D721Med (cell line): ENCODE measurements at regions not wholly inside any gene's neighbourhood (a gene's known extent, or its start where the extent isn't known, plus 50 kb on each side); places are given as distances from the start of the nearest gene placed in this dataset.

Experiments
- DNase-seq: peaks from one replicate; pipeline ENCODE4 v3.0.0; 2011; ENCODE audit warnings: low spot score; ENCODE audit not compliant: insufficient read length
- FAIRE-seq: peaks from 2 replicates; lab custom pipeline; 2011; peaks lifted over from hg19 to GRCh38; lab: Jason Lieb, UNC
- TF ChIP-seq, protein P1 (sequence below): IDR thresholded peaks from 2 replicates; pipeline ENCODE4 v1.5.1; 2012; ENCODE audit warnings: mild to moderate bottlenecking, control low read depth; ENCODE audit not compliant: insufficient read depth; ENCODE audit errors: missing control alignments

DNA sequence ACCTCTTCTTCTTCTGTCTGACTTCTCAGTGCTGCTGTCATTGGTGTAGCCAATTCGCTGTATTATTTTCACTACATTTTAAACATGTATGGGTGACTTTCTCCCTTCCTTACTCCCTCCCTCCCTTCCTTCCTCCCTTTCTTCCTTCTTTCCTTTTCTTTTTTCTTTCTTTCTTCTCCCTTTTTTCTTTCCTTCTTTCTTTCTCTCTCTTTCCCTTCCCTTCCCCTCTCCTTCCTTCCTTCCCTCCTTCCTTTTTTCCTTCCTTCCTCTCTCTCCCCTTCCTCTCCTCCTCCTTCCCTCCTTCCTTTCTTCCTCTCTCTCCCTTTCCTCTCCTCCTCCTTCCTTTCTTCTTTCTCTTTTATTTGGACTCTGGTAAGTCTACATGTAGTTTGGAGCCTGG is 240.8 kb downstream of the GATA3 start:
- TF ChIP-seq, protein P1, sequence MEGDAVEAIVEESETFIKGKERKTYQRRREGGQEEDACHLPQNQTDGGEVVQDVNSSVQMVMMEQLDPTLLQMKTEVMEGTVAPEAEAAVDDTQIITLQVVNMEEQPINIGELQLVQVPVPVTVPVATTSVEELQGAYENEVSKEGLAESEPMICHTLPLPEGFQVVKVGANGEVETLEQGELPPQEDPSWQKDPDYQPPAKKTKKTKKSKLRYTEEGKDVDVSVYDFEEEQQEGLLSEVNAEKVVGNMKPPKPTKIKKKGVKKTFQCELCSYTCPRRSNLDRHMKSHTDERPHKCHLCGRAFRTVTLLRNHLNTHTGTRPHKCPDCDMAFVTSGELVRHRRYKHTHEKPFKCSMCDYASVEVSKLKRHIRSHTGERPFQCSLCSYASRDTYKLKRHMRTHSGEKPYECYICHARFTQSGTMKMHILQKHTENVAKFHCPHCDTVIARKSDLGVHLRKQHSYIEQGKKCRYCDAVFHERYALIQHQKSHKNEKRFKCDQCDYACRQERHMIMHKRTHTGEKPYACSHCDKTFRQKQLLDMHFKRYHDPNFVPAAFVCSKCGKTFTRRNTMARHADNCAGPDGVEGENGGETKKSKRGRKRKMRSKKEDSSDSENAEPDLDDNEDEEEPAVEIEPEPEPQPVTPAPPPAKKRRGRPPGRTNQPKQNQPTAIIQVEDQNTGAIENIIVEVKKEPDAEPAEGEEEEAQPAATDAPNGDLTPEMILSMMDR, result no peak
- no peak for FAIRE-seq
- no peak for DNase-seq

DNA sequence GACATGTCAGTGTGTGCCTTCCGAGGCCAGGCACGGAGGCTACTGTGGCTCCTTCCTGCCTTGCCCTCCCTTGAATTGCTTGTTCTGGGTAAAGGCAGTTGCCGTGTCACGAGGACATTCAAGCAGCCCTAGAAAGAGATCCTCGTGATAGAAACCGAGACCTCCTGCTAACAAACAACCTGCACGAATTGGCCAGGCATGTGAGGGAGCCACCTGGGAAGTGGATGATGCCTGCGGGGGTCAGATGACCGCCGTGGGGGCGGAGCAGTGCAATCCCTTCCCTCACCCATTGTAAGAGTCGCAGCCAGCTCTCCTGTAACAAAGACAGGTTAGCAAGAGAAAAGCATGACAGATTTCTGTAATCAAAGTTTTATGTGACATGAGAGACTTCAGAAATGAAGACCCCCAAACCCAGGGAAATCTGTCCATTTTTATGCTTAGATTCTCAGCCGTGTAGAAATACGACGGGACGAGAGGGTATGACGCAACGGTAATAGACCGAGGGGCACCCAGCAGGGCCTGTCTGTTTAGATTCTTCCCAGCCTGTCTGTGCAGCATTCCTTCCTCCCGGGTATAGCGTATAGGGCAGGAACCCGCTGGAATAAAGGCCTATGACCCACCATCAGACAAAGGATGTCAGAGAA is 241.7 kb downstream of the GATA3 start:
- DNase-seq, result no peak
- FAIRE-seq, result no peak
- TF ChIP-seq, protein P1, result no peak

DNA sequence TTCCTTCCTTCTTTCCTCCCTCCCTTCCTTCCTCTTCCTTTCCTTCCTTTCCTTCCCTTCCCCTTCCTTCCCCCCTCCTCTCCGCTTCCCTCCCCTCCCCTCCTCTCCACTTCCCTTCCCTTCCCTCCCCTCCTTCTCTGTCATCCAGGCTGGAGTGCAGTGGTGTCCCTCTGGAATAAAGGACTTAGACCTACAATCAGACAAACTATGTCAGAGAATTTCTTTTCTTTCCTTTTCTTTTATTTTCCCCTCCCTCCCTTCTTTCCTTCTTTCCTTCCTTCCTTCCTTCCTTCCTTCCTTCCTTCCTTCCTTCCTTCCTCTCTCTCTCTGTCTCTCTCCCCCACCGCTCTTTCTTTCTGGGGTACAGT is 242.2 kb downstream of the GATA3 start:
- DNase-seq (no peak), FAIRE-seq (no peak)
- TF ChIP-seq, protein P1, result no peak

DNA sequence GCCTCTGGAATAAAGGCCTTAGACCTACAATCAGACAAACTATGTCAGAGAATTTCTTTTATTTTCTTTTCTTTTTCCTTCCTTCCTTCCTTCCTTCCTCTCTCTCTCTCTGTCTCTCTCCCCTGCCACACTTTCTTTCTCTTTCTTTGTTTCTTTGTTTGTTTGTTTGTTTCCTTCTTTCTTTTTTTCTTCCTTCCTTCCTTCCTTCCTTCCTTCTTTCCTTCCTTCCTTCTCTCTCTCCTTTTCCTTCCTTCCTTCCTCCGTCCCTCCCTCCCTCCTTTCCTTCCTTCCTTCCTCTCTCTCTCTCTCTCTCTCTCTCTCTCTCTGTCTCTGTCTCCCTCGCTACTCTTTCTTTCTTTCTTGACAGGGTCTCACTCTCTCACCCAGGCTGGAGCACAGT is 242.6 kb downstream of the GATA3 start:
- no peak for DNase-seq
- TF ChIP-seq, protein P1, result no peak

DNA sequence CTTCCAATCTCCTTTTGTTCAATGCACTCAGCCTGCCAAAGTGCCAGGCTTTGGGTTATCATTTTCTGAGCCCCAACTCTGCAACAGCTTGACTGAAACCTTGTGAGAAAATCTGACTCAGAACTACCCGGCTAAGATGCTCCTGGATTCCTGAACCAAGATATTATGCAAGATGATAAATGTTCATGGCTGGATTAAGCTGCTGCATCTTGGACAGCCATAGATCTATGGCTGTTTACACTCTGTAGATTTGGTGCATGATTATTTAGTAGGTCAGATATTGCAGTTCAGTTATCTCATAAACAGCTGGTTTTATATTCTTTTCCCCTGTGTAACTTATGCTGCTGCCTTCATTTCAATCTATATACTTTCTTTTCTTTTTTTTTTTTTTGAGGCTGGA is 243.5 kb downstream of the GATA3 start:
- no peak for DNase-seq
- TF ChIP-seq, protein P1, result no peak
- no peak for FAIRE-seq

More for the DNA sequence above, 242.6 kb downstream of the GATA3 start:
- FAIRE-seq, result no peak

DNA sequence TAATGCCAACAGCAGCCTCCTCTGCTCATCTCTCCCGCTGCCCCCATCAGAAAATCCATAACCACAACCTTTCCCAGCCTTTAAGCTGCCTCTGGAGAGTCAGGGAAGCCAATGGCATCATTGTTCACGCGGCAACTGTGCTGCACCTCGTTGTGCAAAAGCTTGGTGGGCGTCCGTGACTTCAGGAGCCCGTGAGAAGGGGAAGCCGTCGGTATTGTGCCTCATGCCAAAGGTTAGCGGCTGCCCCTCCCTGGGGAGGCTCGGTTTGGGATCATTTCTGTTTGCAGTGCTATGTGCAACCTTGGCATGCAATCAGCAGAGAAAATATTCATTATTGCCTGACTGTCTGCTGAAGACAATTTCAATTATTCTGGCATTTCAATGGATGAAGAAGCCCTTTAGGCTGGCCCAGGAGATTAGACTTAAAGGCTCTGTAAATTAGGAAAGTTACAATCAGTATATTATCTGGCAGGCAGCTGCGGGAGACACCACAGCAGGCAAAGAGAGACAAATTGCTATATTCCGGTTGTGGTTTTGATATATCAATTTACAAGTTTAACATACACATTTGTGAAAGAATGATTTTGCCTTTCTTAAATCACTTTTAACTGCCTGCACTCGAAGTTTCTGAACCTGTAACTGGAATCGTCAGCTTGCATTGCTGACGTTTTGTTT is 244.5 kb downstream of the GATA3 start:
- DNase-seq (no peak), FAIRE-seq (no peak)
- TF ChIP-seq, protein P1, result no peak

DNA sequence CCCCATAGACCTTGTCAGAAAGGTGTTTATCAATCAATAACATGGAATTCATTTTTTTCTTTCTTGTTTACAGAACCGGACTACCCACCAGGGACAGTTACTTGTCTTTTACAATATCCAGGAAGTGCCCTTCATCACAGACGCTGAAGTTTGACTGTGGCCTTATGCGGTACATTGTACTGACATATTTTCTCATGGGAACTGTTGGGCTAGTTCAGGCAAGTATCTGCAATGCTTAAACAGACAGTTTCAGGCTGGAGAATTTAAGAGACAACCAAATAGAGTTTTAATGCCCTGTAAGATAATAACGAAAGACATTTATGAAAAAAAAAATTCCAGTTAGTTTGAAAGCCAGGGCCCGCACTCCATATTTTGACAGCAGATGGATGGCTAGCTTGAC is 246.4 kb downstream of the GATA3 start:
- no peak for DNase-seq
- FAIRE-seq, result no peak
- TF ChIP-seq, protein P1, result no peak
